GM04503 (cell line): ENCODE measurements at regions not wholly inside any gene's neighbourhood (a gene's known extent, or its start where the extent isn't known, plus 50 kb on each side); places are given as distances from the start of the nearest gene placed in this dataset.

Experiments
- DNase-seq: peaks from one replicate; pipeline ENCODE4 v3.0.0-alpha.2; 2012; ENCODE audit warnings: low read depth

GRCh38 chrX:10393241-10393640, 227.1 kb downstream of the MID1 start:
- DNase-seq = no peak

- DNase-seq = no peak
Measured at GRCh38 chrX:10393899-10394298, 226.5 kb downstream of the MID1 start.

- no peak for DNase-seq
Measured at GRCh38 chrX:10395179-10395578, 225.2 kb downstream of the MID1 start.
